ENCODE measurements at regions not wholly inside any gene's neighbourhood (a gene's known extent, or its start where the extent isn't known, plus 50 kb on each side); places are given as distances from the start of the nearest gene placed in this dataset.

DNA sequence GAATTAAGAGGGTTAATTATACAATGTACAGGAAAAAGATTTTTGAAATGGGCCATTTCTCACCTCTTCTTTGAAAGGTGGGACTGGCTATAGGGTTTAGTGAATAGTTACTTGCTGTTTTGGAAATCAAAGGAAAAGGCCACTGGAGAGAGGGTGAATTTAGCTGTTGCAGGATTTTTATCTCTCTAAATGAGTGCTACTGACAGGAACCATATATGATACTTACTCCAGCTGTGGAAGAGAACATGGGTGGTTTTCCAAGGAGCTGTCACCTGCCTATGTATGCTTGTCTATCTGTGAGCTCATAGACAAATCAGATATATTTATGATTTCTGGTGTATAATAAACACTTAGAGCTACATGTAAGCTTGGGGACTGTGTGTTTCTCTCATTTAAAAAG is 430.4 kb downstream of the MTX2 start:
- TF ChIP-seq, protein P1, sequence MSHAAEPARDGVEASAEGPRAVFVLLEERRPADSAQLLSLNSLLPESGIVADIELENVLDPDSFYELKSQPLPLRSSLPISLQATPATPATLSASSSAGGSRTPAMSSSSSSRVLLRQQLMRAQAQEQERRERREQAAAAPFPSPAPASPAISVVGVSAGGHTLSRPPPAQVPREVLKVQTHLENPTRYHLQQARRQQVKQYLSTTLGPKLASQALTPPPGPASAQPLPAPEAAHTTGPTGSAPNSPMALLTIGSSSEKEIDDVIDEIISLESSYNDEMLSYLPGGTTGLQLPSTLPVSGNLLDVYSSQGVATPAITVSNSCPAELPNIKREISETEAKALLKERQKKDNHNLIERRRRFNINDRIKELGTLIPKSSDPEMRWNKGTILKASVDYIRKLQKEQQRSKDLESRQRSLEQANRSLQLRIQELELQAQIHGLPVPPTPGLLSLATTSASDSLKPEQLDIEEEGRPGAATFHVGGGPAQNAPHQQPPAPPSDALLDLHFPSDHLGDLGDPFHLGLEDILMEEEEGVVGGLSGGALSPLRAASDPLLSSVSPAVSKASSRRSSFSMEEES (CRISPR knock-in tag; IDR thresholded peaks at IDR 0.05) = no peak
- TF ChIP-seq ZFP36L2 (CRISPR knock-in tag; IDR thresholded peaks at IDR 0.05) = no peak
- no peak for TF ChIP-seq TP53 (CRISPR knock-in tag; conservative IDR thresholded peaks at IDR 0.05)
- no peak for TF ChIP-seq POLR2AphosphoS5 (IDR thresholded peaks at IDR 0.05; ENCODE audit: low read depth, low read length)
- no peak for TF ChIP-seq PAWR (CRISPR knock-in tag; IDR thresholded peaks at IDR 0.05; ENCODE audit: borderline replicate concordance)
- no peak for TF ChIP-seq ZNF251 (CRISPR knock-in tag; IDR thresholded peaks at IDR 0.05)

Data from HepG2 (cell line).